Astrocyte of the spinal cord (primary cell): ENCODE measurements at regions not wholly inside any gene's neighbourhood (a gene's known extent, or its start where the extent isn't known, plus 50 kb on each side); places are given as distances from the start of the nearest gene placed in this dataset.
"Not testable (repeated sequence)": the region's sequence is repeated elsewhere in the genome, so short reads cannot be mapped to it uniquely, and the experiment has no call there.

Experiments used
- DNase-seq: peaks from one replicate; pipeline ENCODE4 v3.0.0; 2011; ENCODE audit warnings: low read depth, low spot score
- H3K4me3 ChIP-seq: 2 replicates; pipeline ENCODE4 v1.5.1; 2011; ENCODE audit warnings: low read depth, mild to moderate bottlenecking, low read length, moderate library complexity
- in situ Hi-C: cut with HindIII; loops from 2 replicates; pipeline ENCODE4 v1.10.0; 2017; ENCODE audit warnings: low sequenced_read_pairs
- TF ChIP-seq, protein P1 (sequence below): IDR thresholded peaks from 2 replicates; pipeline ENCODE4 v1.5.1; 2012; ENCODE audit warnings: low read depth, mild to moderate bottlenecking, low read length, inconsistent platforms

- TF ChIP-seq, protein P1, sequence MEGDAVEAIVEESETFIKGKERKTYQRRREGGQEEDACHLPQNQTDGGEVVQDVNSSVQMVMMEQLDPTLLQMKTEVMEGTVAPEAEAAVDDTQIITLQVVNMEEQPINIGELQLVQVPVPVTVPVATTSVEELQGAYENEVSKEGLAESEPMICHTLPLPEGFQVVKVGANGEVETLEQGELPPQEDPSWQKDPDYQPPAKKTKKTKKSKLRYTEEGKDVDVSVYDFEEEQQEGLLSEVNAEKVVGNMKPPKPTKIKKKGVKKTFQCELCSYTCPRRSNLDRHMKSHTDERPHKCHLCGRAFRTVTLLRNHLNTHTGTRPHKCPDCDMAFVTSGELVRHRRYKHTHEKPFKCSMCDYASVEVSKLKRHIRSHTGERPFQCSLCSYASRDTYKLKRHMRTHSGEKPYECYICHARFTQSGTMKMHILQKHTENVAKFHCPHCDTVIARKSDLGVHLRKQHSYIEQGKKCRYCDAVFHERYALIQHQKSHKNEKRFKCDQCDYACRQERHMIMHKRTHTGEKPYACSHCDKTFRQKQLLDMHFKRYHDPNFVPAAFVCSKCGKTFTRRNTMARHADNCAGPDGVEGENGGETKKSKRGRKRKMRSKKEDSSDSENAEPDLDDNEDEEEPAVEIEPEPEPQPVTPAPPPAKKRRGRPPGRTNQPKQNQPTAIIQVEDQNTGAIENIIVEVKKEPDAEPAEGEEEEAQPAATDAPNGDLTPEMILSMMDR = no peak
- in situ Hi-C loops = no loop called here
- H3K4me3 ChIP-seq = no peak overlapping the region
- no peak for DNase-seq
These were observed 334.6 kb upstream of the KLHL29 start for GRCh38 chr2:23050388-23050787.

- in situ Hi-C loops = no loop called here
- H3K4me3 ChIP-seq = no peak overlapping the region
- DNase-seq = no peak
- TF ChIP-seq, protein P1 = no peak
These were observed 331.4 kb upstream of the KLHL29 start for GRCh38 chr2:23053601-23054000.

DNA sequence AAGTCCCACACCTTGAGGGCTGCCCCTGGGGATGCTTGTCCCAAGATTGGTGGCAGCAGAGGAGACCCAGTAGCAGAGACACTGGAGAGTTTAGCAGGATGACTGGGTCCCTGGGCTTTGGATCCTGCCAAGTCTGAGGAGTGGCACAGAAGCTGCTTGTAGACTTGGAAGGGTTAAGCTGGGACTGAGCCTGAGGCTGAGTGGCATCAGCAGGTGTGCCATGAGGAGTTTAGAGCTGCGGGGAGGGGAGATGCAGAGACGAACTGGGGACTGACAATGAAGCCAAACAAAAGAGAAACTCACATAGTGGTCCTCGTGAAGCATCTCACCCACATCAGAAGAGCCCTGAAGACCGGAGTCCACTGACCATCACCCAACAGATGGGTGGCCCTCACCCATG lies 329.7 kb upstream of the KLHL29 start:
- H3K4me3 ChIP-seq = no peak overlapping the region
- DNase-seq = no peak
- TF ChIP-seq, protein P1 = no peak
- in situ Hi-C loops = no loop called here

GRCh38 chr2:23056846-23057245 lies 328.1 kb upstream of the KLHL29 start:
- DNase-seq, in situ Hi-C loops, H3K4me3 ChIP-seq: not testable (repeated sequence)

DNA sequence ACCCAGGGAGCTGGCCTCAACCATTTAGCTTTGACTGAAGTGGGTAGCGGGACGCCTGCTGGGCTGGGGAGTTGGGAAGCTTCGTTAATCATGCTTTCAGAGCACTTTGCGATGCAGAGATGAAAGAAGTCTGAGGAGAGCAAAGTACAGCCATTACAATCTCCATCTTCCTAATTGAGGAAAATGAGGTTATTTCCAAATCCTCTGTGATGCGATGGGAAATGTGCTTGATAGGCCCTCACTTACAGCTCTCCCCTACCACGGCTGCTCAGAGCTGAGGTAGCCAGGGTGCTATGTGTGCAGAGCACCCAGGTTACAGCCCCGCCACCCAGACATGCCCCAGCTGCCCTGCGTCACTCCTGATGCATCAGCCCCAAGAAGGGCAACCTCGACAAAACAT lies 326.5 kb upstream of the KLHL29 start:
- no peak for DNase-seq
- in situ Hi-C loops = no loop called here
- no peak overlapping the region for H3K4me3 ChIP-seq
- TF ChIP-seq, protein P1 = no peak

DNA sequence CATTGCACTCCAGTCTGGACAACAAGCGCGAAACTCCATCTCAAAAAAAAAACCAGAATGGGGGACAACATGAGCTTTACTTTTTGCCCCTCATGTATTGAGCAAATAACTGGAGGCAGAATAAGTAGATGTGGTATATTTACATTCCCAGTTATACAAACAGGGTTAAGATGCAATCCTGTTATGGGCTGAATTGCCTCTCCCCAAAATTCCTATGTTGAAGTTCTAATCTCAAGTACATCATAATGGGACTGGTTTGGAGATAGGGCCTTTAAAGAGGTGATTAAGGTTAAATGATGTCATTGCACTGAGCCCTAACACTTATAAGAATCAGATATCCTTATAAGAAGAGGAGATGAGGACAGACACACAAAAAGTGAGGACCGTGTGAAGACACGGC lies 319.8 kb upstream of the KLHL29 start:
- TF ChIP-seq, protein P1 = no peak
- no peak for DNase-seq
- in situ Hi-C loops = no loop called here
- no peak overlapping the region for H3K4me3 ChIP-seq

DNA sequence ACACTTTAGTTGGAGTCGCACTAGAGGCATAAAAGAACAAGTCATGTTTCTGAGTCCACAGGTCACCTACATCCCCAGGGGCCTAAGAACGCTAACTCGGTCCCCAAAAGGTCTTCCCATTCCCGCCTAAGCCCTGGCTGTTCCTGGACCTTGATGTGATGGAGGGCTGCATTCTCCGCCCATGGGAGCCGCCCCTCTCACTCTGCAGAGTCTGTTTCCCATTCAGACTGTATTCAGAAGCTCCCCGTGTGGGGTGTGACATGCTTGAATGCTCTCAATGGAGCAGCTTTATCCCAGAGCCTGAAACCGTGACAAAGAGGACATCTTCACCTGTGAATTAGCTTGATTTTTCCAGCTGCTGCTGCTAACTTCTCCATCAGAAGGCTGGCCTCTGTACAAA lies 319.0 kb upstream of the KLHL29 start:
- TF ChIP-seq, protein P1 = no peak
- in situ Hi-C loops = no loop called here
- no peak overlapping the region for H3K4me3 ChIP-seq

More for the DNA sequence above, 319.0 kb upstream of the KLHL29 start:
- DNase-seq = no peak
